Heart right ventricle (tissue), 16 donors: ENCODE measurements at regions not wholly inside any gene's neighbourhood (a gene's known extent, or its start where the extent isn't known, plus 50 kb on each side); places are given as distances from the start of the nearest gene placed in this dataset.

Source experiments
- ATAC-seq, 8 donors: fragments of 200-7000 bp; cut with Tn5 transposase; one replicate each; pipeline ENCODE4 v1.9.1; 2020; ENCODE audit warnings: mild to moderate bottlenecking in 8 of 8, moderate library complexity in 8 of 8, moderate number of reproducible peaks in 1 of 8
- DNase-seq, 2 donors: peaks; one replicate each; pipeline ENCODE4 v3.0.0-alpha.2; 2020
- H3K27ac ChIP-seq, 10 donors: fragments of 200-600 bp; sonication (generic) in 2 of 10; one replicate each; pipeline versions ENCODE4 v1.5.0 to v1.8.0; 2020 to 2022; ENCODE audit warnings: mild to moderate bottlenecking in 3 of 10
- H3K27me3 ChIP-seq, 7 donors: fragments of 200-600 bp; one replicate each; pipeline ENCODE4 v1.8.0; 2021 to 2022; ENCODE audit warnings: mild to moderate bottlenecking in 2 of 7
- H3K36me3 ChIP-seq, 9 donors: fragments of 200-600 bp; sonication (generic) in 1 of 9; one replicate each; pipeline versions ENCODE4 v1.5.0 to v1.8.0; 2020 to 2022; ENCODE audit warnings: mild to moderate bottlenecking in 2 of 9
- H3K4me1 ChIP-seq, 9 donors: fragments of 200-600 bp; sonication (generic) in 1 of 9; one replicate each; pipeline versions ENCODE4 v1.5.0 to v1.8.0; 2020 to 2022; ENCODE audit warnings: mild to moderate bottlenecking in 4 of 9
- H3K4me3 ChIP-seq, 10 donors: fragments of 200-600 bp; sonication (generic) in 2 of 10; one replicate each; pipeline versions ENCODE4 v1.5.0 to v1.8.0; 2020 to 2022; ENCODE audit warnings: mild to moderate bottlenecking in 7 of 10, moderate library complexity in 2 of 10
- H3K9me3 ChIP-seq, 11 donors: fragments of 200-600 bp in 10 of 11; sonication (generic) in 2 of 11; one replicate each; pipeline versions ENCODE4 v1.5.0 to v1.8.0; 2013 to 2022; ENCODE audit warnings: mild to moderate bottlenecking in 2 of 11, control low read depth in 1 of 11, moderate library complexity in 1 of 11
- CTCF ChIP-seq, 9 donors: fragments of 200-600 bp; sonication (generic) in 2 of 9; IDR thresholded peaks; one replicate each; pipeline versions ENCODE4 v1.5.0 to v1.8.0; 2021 to 2022; ENCODE audit warnings: antibody characterized with exemption in 9 of 9, mild to moderate bottlenecking in 5 of 9, moderate library complexity in 1 of 9
- WGBS, 2 donors: extraction: QIAGEN DNeasy Blood & Tissue Kit; methylation state at CpG; one replicate each; pipeline ENCODE4 v1.1.7; 2013; ENCODE audit warnings: inconsistent platforms in 1 of 2; 5-methylcytosine and 5-hydroxymethylcytosine counted together
- intact Hi-C, 10 donors: fragments of 100-400 bp; cut with DNase I; formaldehyde crosslinking; loops; one replicate each; pipeline versions ENCODE4 v1.11.1 to v1.14.2; 2022
- donor health status: Arrhythmogenic right ventricular cardiomyopathy.
- donor health status: ischemic (EF 13 %, LVEDD 7.1; RV severe dilation, severe dysfunction).
- donor health status: healthy with polysubstance abuse.
- donor health status: DM: no; HTN: yes; CAD: no.
- donor health status: DM: no; HTN: no; CAD: no.
- donor health status: ischemic (EF 25% LVEDD 6.9; RV normal size, moderate dysfunction).
- donor health status: ischemic (EF 25% LVEDD 5.7; RV mildly dilated, moderate dysfunction).
- donor health status: healthy.
- donor health status: DM: yes; HTN: yes; CAD: no.
- donor health status: Ischemic cardiomyopathy.
- donor health status: ischemic (EF 35%, LVEDD 5.7; RV mildly dilated, moderate dysfunction).
- donor health status: nonischemic (EF 11% LVEDD 7.7; RV severe dilation, severe dysfunction).
- donor health status: DM: yes; HTN: yes; CAD: no.
- donor health status: PGD.
- donor health status: ischemic (EF 29% LVEDD 5.4; RV normal size, mild dysfunction).
- donor health status: nonischemic (EF 23%, LVEDD 6.1; RV moderate dilation, normal function).

GRCh38 chr10:121189066-121189465 lies 337.9 kb downstream of the WDR11 start:
- H3K27me3 ChIP-seq = no peaks in the 10 kb centered on the region
- TF ChIP-seq CTCF (IDR thresholded peaks at IDR 0.05) = no peak
- no peak for DNase-seq
- H3K9me3 ChIP-seq = no peaks in the 10 kb centered on the region
- no peak for ATAC-seq
- no peak overlapping the region for H3K27ac ChIP-seq
- H3K4me3 ChIP-seq = no peak overlapping the region
- H3K36me3 ChIP-seq = no peaks in the 10 kb centered on the region
- intact Hi-C loops = no loop called here
- 71 to 74% methylated on average over 7 of the region's 7 CpGs for WGBS, 2 donors
- no peaks in the 10 kb centered on the region for H3K4me1 ChIP-seq

- ATAC-seq (no peak), DNase-seq (no peak)
- intact Hi-C loops = no loop called here
- H3K4me3 ChIP-seq = no peak overlapping the region
- TF ChIP-seq CTCF (IDR thresholded peaks at IDR 0.05) = no peak
- H3K9me3 ChIP-seq = no peaks in the 10 kb centered on the region
- 66 to 67% methylated on average over 10 of the region's 10 CpGs for WGBS, 2 donors
- H3K4me1 ChIP-seq = no peaks in the 10 kb centered on the region
- no peak overlapping the region for H3K27ac ChIP-seq
- H3K36me3 ChIP-seq = no peaks in the 10 kb centered on the region
- peaks cover 0 to 4% (median 0%) of the 10 kb centered on the region in 7 donors for H3K27me3 ChIP-seq
Measured at GRCh38 chr10:121194696-121195523, 343.7 kb downstream of the WDR11 start.

- H3K4me3 ChIP-seq = no peak overlapping the region
- DNase-seq (no peak), ATAC-seq (no peak)
- no peak for TF ChIP-seq CTCF (IDR thresholded peaks at IDR 0.05)
- H3K27ac ChIP-seq = no peak overlapping the region
- no peaks in the 10 kb centered on the region for H3K9me3 ChIP-seq
- WGBS, 2 donors = 57 to 62% methylated on average over 8 of the region's 8 CpGs
- H3K36me3 ChIP-seq = no peaks in the 10 kb centered on the region
- peaks cover 0 to 4% (median 0%) of the 10 kb centered on the region in 7 donors for H3K27me3 ChIP-seq
- no peaks in the 10 kb centered on the region for H3K4me1 ChIP-seq
- intact Hi-C loops = no loop called here
Measured at GRCh38 chr10:121195524-121195910, 344.4 kb downstream of the WDR11 start.

GRCh38 chr10:121199081-121199480 lies 347.9 kb downstream of the WDR11 start:
- H3K27ac ChIP-seq = no peak overlapping the region
- no peak for DNase-seq
- ATAC-seq = no peak
- no peaks in the 10 kb centered on the region for H3K36me3 ChIP-seq
- intact Hi-C loops = no loop called here
- no peak overlapping the region for H3K4me3 ChIP-seq
- no peak for TF ChIP-seq CTCF (IDR thresholded peaks at IDR 0.05)
- H3K9me3 ChIP-seq = no peaks in the 10 kb centered on the region
- H3K4me1 ChIP-seq = no peaks in the 10 kb centered on the region
- H3K27me3 ChIP-seq = peaks cover 0 to 4% (median 0%) of the 10 kb centered on the region in 7 donors
